ENCODE measurements at regions not wholly inside any gene's neighbourhood (a gene's known extent, or its start where the extent isn't known, plus 50 kb on each side); places are given as distances from the start of the nearest gene placed in this dataset.

DNA sequence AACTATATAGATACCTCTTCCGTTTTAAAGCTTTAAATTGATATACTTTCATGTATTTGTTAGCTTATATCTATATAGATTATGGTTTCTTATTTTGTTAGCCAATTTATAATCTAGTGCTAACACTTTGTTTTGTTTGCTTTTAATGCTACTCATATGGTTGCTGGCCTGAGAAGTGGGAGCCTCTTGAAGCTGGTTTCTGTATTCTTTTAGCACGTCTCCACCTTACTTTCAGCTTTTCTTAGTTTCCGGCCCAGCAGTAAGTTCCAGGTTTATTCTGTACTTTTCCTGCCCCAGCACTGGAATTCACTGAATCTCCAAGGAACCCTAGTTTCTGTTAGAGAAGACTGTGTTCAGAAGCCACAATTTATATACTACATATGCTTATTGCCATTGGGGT, 458.9 kb downstream of the PRR16 start:
- TF ChIP-seq, protein P1, sequence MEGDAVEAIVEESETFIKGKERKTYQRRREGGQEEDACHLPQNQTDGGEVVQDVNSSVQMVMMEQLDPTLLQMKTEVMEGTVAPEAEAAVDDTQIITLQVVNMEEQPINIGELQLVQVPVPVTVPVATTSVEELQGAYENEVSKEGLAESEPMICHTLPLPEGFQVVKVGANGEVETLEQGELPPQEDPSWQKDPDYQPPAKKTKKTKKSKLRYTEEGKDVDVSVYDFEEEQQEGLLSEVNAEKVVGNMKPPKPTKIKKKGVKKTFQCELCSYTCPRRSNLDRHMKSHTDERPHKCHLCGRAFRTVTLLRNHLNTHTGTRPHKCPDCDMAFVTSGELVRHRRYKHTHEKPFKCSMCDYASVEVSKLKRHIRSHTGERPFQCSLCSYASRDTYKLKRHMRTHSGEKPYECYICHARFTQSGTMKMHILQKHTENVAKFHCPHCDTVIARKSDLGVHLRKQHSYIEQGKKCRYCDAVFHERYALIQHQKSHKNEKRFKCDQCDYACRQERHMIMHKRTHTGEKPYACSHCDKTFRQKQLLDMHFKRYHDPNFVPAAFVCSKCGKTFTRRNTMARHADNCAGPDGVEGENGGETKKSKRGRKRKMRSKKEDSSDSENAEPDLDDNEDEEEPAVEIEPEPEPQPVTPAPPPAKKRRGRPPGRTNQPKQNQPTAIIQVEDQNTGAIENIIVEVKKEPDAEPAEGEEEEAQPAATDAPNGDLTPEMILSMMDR (IDR thresholded peaks at IDR 0.05) = no peak
- TF ChIP-seq ZFX (IDR thresholded peaks at IDR 0.05; ENCODE audit: borderline replicate concordance) = no peak

Data from 22Rv1 (cell line).